ENCODE measurements at regions not wholly inside any gene's neighbourhood (a gene's known extent, or its start where the extent isn't known, plus 50 kb on each side); places are given as distances from the start of the nearest gene placed in this dataset.
"Not testable (repeated sequence)": the region's sequence is repeated elsewhere in the genome, so short reads cannot be mapped to it uniquely, and the experiment has no call there.

GRCh38 chr1:163596106-163596505 lies 274.4 kb downstream of the NUF2 start:
- not testable (repeated sequence) for TF ChIP-seq ZMAT4 (CRISPR knock-in tag; IDR thresholded peaks at IDR 0.05); CTCF (IDR thresholded peaks at IDR 0.05); IRF1 (CRISPR knock-in tag; IDR thresholded peaks at IDR 0.05); ELF4 (CRISPR knock-in tag; IDR thresholded peaks at IDR 0.05; ENCODE audit: low read depth); FOXJ3 (CRISPR knock-in tag; IDR thresholded peaks at IDR 0.05; ENCODE audit: borderline replicate concordance); RELA (CRISPR knock-in tag; IDR thresholded peaks at IDR 0.05; ENCODE audit: borderline replicate concordance)

All from WTC11 (cell line).